Erythroblast (primary cell): ENCODE measurements at regions not wholly inside any gene's neighbourhood (a gene's known extent, or its start where the extent isn't known, plus 50 kb on each side); places are given as distances from the start of the nearest gene placed in this dataset.

Experiments used
- GATA1 ChIP-seq: IDR thresholded peaks from 2 replicates; pipeline ENCODE4 v1.6.1; 2011; ENCODE audit warnings: low read depth, mild to moderate bottlenecking, control low read depth, low read length, moderate library complexity
- POLR2A ChIP-seq: IDR thresholded peaks from 2 replicates; pipeline ENCODE4 v1.6.1; 2011; ENCODE audit warnings: mild to moderate bottlenecking, low read length

DNA sequence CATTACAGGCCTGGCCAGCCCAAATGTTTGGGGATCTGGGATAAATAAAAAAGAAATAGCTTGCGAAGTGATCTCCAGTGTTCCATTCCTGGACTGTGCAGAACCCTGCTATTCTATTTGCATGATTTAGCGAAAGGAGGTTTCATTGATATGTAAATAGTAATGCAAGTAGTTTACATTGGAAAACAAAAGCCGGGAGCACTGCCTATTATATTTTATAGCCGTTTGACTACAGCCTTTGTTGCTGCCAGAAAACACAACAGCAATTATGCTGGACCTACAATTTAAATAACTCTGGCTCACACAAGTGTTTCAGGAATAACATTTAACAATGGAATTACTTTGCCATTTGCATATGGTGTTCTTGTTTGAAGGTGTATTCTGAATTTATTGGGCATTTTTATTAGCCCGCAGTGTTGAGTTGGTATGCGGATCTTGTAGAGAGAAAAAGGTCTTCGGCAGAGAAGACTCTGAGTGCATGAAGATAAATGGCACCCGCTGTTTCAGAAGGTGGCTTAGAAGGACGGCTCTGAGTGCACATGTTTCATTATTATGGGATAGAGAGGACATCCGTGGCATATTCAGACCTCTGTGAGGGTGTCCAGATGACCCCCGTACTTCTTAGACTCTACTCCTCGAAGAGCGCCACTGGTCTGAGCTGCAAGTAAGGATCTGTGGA, 315.0 kb downstream of the BRD1 start:
- TF ChIP-seq POLR2A (no peak), GATA1 (no peak)
